HG03095 (cell line): ENCODE measurements at regions not wholly inside any gene's neighbourhood (a gene's known extent, or its start where the extent isn't known, plus 50 kb on each side); places are given as distances from the start of the nearest gene placed in this dataset.
"Not testable (repeated sequence)": the region's sequence is repeated elsewhere in the genome, so short reads cannot be mapped to it uniquely, and the experiment has no call there.

Source experiments
- ATAC-seq: cut with Tn5 transposase; IDR thresholded peaks from one replicate; pipeline ENCODE4 v1.9.1; 2021; ENCODE audit warnings: moderate library complexity; ENCODE audit not compliant: unreplicated experiment

- no peak for ATAC-seq
These were observed 253.7 kb upstream of the HSF2 start for GRCh38 chr6:122145741-122146240.

DNA sequence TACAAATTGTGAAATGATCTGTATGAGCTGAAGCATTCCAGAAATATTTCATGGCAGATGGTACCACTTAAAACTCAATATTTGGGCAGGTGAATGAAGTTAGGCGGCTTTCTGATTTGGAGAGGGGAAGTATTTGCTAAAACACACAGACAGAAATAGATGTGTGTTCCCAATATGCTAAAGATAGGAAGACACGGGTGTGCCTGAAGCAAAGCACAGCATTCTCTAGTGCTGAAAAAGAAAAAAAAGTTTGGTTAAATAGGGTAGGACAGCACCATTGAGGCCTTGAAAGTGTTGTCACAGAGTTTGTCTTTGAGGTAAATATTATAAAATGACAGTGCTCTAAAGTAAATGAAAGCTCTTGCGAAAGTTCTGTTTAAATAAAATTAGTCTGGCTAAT, 252.2 kb upstream of the HSF2 start:
- no peak for ATAC-seq

DNA sequence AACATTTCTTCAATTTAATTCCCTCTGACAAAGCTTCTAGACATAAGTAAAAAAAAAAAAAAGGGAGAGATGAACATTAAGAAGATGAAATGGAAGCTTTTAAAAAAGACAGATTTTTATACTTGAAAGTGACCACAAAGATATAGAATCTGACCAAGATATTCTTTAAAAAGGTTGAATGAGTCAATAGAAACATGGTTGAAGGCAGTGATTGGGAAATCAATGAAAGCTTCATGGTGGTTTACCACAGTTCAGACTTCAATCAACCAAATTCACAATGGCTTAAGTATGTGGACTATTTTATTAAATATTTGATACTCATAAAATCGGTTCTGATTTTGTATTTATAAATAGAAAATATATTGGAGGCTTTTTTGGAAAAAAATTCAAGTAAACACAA, 248.4 kb upstream of the HSF2 start:
- no peak for ATAC-seq

DNA sequence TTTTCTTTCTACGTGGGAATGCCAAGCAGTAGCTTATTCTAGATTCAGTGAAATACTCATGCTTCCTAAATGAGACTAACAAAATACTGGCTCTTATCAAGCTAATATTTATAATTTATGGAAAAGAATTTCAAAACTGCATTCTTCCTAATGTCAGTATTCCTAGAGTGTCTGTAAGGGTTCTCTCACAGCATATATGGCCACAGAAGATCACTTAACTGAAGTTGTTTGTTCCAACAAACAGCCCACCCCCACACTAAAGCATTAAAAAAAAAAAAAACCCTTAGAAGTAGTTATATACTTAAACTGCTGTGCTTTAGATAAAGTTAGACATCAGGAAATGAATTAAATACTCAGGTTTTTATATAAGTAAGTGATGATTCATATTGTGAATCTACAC, 247.7 kb upstream of the HSF2 start:
- no peak for ATAC-seq

GRCh38 chr6:122153557-122153956, 245.9 kb upstream of the HSF2 start:
- no peak for ATAC-seq

- ATAC-seq = no peak
These were observed 245.3 kb upstream of the HSF2 start for GRCh38 chr6:122154155-122154554.

- ATAC-seq = no peak
These were observed 244.4 kb upstream of the HSF2 start for GRCh38 chr6:122154912-122155575.

DNA sequence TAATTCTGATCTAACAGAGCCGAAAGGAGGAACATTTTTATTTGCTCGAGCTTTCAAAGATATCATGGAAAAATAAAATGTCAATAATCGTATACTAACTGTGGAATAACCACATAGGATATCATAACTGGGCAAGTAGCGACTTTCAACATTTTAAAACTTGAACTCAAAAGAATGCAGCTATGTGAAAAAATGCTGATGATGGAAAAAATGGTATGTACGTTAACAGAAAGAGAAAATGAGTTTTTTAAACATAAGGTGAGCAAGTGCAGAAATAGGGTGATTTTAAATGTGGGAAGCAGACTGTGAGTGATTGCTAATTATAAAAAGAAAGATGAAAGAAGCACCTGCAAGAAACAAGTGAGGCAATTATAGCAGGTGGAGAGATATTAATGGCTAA, 238.3 kb upstream of the HSF2 start:
- no peak for ATAC-seq

GRCh38 chr6:122165014-122165413, 234.4 kb upstream of the HSF2 start:
- ATAC-seq = no peak

- ATAC-seq = no peak
These were observed 229.2 kb upstream of the HSF2 start for GRCh38 chr6:122170274-122170673.

GRCh38 chr6:122178988-122179387, 220.5 kb upstream of the HSF2 start:
- no peak for ATAC-seq

GRCh38 chr6:122180132-122180531, 219.3 kb upstream of the HSF2 start:
- ATAC-seq = no peak

DNA sequence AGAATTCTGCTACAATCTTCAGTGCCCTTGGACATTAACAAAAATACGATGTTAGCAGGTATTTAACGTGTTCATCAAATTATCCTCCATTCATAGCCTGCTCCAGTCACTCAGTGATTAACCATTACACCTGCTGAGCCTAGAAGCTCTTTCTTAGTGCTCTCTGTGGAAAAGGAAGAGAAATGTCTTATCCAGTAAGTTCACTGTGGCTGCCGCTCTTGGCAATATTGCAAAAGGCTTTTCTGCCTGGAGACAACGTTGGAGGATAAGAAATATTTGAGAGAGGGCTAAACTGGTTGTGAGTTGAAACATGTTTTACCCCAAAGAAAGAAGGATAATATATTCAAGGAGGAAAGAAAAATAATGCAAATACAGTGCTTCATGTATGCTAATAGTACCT, 217.4 kb upstream of the HSF2 start:
- ATAC-seq = no peak

DNA sequence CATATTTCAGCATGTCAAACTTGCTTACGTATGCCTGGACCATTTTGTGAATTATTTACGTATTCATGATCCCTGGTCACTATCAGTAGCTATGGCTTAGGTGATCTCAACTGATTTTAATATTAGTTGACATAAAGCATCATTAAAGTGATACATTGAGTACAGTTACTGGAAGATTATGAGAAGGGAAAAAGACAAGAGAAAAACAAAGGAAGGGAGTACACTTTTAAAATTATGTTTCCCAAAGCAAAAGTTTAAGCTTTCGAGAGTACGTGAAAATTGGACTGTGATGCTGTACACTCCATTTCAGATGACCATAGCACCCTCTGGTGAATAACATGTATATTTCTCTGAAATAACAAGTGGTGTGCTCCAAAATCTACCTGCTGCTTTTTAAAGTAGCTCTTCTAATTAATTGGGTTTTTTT, 215.0 kb upstream of the HSF2 start:
- ATAC-seq = no peak

- ATAC-seq = not testable (repeated sequence)
These were observed 214.0 kb upstream of the HSF2 start for GRCh38 chr6:122185458-122185857.

DNA sequence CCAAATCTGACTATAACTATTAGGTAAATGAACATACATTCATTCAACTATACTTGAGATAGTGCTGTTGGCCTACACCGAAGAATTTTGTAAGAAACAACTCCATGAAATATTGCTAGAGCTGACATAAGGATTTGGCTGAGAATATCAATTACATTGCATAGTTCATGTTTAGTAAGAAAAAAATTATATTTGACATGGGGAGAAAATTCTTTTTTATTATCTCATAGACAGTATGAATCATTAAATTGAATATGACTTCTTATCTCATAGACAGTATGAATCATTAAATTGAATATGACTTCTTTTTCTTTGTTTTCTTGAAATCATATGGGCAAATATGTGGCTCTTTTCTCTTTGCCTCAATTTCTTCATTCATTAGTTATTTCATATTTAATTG, 212.3 kb upstream of the HSF2 start:
- no peak for ATAC-seq

DNA sequence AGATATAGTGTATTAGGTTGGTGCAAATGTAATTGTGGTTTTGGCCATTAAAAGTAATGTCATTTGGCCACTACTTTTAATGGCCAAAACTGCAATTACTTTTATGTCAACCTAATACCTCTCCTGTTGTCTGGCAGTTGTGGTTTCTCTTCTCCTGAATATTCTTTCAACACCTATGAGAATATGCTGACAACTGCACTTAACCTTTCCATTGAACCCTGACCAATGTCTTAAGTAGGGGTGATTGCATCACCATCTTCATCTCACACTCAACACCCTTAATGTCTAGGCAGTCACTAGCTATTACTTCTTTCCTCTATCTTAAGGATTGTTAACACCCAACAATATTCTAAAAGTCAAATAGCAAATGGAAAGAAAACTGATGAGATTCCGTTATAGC, 200.5 kb upstream of the HSF2 start:
- ATAC-seq = no peak

DNA sequence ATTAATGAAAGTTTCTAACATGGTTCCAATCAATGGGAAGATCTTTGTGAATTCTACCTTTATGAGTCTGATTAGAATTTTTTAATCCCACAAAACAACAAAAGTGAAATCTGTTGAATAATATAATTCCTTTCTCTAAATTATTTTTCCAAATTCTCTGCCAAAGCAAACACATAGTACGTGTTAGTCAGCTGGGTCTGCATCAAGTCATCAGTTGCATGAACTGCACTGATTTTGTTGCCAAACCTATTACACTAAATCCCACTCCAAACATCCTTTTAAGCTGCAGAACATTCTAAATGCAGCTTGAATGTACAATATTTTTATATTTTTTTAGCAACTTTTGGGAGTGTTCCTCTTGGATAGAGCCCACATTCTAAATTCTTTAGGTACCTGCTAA, 199.0 kb upstream of the HSF2 start:
- ATAC-seq = no peak

DNA sequence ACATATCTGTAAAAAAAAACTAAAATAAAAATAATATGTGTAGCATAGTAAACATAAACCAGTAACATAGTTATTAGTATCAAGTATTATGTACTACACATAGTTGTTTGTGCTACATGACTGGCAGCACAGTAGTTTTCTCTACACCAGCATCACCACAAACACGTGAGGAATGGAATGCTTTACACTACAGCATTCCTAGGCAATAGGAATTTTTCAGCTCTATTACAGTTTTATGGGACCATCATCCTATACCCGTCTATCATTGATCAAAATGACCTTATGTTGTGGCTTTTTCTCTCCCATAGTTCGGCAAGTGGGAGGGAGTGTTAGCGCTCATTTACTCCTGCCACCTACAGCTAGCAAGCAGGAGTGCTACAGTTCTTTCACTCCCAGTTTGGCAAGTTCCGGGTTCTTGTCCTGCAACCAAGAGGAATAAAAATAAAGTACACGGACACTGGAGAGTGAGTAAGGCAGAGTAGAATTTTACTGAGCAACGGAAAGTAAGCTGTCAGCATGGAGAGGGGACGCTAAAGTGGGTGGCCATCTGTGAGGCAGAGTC, 196.8 kb upstream of the HSF2 start:
- ATAC-seq = no peak

DNA sequence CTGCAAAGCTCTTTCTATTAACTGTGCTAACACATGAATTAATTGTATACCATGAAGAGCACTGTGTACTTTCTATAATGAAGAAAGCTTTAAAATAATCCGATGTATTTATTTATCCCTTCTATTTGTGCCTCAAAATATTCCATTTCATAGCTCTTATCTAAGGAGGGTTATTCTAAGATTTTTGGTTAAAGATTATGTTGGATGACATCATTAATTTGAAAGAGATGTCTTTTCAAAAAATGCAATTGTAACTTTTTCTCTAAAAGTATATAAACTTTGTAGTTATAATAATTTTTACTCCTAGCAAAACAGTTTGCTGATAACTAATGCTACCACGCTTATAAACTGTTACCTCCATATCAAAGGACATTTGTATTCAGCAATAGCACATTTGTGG, 192.4 kb upstream of the HSF2 start:
- ATAC-seq = no peak

- ATAC-seq = no peak
These were observed 191.7 kb upstream of the HSF2 start for GRCh38 chr6:122207794-122208193.

GRCh38 chr6:122214605-122215318, 184.7 kb upstream of the HSF2 start:
- no peak for ATAC-seq
